HuH-7.5 (cell line): ENCODE measurements at regions not wholly inside any gene's neighbourhood (a gene's known extent, or its start where the extent isn't known, plus 50 kb on each side); places are given as distances from the start of the nearest gene placed in this dataset.

Experiments used
- DNase-seq: peaks from one replicate; pipeline ENCODE4 v3.0.0; 2011; ENCODE audit warnings: low spot score

DNA sequence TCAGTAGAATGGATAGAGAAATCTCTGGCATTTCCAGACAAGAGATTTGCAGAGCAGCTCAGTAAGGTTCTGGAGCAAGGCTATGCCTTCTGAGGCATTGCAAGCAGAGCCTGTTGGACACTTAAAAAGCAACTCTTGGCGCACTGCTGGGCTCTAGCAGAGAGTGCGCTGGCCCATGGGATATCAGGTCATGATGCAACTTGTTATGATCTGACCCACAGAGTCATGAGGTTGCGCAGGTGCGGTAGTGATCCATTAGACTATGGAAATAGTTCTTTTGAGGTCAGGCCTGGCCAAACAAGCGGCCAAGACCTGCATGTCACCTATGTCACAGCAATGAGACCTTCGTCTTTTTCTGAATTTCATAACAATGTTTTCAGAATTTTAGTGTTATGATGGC, 168.6 kb downstream of the TMTC3 start:
- no peak for DNase-seq

DNA sequence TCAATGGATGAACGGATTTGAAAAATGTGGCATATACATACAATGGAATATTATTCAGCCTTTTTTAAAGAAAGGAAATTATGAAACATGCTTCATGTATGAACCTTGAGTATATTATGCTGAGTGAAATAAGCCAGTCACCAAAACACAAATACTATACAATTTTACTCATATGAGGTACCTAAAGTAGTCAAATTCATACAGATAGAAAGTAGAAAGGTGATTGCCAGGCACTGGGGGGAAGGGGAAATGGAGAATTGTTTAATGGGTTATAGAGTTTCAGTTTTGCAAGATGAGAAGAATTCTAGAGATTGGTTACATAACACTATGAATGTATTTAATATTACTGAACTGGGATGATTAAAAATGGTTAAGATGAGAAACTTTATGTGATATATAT, 171.4 kb downstream of the TMTC3 start:
- no peak for DNase-seq

DNA sequence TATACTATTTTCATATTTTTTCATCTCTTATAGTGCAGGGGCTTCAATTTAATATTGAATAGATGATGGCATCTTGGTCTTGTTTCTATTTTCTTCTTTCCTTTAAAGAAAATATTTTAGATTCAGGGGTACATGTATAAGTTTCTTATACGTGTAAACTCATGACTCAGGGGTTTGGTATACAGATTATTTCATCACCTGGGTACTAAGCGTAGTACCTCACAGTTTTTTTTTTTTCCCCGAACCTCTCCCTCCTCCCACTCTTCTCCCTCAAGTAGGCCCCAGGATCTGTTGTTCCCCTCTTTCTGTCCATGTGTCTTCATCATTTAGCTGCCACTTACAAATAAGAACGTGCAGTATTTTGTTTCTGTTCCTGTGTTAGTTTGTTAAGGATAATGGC, 172.6 kb downstream of the TMTC3 start:
- DNase-seq, result no peak

DNA sequence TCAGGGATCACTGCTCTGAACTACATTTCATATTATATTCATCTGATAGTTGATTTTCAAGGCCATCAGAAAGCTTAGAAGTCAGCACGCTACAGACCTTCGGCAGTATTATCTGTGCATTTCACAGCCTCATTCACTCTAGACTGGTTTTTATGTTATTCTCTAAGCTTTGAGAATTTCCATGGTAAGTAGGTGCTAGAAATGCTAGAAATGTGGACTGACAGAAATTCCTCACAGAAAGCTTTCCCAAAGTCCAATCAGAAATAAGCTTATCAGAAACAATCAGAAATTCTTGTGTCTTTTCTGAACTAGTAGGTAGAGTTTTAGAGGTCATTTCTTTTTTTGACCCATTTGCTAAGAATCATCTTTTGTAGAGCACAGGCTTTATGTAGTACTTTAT, 176.6 kb downstream of the TMTC3 start:
- no peak for DNase-seq

DNA sequence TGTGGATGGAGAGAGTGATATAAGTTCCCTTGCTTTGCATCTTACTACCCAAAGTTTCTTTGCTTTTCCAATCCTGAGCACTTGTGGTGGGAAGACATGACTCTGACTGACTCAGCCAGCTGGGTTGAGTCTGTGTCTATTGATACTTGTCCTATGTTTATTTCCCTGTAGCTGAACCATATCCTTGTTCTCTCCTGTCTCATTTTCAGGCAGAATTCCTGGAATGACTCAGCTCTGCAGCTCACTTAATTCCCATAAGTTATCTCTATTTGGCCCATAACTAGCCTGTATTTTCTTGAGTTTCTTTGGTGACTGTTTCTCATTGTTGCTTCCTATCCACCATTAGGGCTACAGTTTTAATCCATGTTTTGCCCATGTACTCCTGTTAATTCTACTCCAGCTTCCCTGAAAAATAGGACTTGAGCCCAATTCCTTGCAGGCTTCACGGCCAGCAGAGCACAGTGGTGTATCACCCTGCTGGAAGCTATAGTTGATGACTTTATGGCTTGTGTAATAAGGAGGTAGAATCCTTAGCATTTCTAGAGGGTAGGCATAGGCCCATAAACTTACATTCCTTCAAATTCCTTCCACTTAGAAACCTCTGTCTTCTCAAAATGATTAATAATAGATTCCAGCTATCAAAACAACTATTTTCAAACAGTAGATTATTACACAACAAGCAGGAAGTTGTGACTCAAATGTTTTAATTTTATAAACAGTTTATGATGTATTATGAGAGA, 183.1 kb downstream of the TMTC3 start:
- no peak for DNase-seq

DNA sequence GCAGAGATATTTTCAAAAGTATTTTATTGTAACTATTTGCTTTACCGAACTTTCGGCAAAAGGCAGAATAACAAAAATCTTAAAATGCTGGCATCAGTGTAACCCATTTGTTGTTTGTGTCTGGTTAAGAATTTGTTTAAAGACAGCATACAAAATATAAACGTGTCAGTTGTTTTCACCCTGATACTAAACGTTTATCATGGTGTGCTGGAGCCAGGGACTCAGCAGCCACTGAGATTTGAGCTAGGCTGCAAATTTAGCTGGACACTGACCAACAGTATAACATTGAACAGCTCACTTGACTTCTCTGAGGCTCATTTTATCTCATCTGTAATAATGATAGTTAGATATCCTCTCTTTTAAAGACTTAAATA, 183.7 kb downstream of the TMTC3 start:
- no peak for DNase-seq

DNA sequence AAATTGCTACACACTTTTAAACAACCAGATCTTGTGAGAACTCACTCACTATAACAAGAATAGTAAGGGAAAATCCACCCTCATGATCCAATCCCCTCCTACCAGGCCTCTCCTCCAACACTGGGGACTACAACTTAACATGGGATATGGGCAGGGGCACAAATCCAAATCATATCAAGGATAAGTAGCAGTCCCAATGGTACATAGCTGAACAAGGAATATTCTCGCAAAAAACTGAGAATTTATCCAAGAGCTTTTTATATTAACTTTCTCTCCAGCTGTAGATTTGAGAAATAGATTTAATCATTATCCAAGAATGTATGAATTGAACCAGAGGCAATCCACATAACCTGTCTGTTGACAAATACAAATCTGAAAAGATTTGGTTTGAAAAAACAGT, 185.2 kb downstream of the TMTC3 start:
- DNase-seq, result no peak

DNA sequence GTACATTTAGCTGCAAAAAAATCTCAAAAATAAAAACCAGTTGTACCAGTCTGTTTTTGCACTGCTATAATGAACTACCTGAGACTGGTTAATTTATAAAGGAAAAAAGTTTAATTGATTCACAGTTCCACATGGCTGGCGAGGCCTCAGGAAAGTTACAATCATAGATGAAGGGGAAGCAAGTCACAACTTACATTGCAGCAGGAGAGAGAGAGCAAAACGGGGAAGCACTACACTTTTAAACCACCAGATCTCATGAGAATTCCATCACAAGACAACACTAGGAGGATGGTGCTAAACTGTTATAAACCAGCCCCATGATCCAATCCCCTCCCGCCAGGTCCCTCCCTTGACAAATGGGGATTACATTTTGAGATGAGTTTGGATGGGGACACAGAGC, 186.0 kb downstream of the TMTC3 start:
- no peak for DNase-seq

DNA sequence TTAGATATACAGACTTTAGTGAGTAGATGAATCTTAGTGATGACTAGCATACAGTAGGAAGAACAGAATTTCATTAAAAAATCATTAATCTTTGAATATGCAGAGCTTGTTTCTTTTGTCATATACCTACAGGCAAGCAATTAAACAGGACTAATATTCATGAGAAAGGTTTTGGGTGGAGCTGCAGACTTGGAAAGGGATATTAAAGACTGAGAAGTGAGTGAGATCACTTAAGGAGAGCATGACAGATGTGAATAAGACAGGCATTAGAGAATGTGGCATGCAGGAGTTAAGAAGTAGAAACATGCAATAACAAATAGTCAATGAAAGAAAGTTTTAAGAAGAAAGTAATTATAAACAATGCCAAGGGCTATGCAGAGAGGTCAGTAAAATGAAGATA, 187.7 kb downstream of the TMTC3 start:
- no peak for DNase-seq

DNA sequence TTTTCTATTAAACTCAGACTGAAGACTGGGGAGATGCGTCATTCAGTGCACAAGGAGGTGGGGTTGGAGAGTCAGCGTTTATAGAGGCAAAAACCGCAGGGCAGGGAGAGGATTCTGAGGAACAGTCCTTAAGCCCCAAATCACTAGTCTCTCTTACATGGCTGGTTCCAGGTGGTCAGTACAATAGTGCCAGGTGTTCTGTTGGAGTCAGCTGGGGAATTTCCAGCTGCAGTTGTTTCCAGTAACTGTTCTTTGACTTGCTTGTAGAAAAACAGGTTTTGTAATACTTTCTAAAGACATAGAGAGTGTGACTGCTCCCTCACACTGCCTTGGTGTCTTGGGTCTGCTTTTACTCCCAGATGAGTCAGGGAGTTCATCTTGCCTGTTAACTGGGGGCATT, 192.2 kb downstream of the TMTC3 start:
- no peak for DNase-seq

DNA sequence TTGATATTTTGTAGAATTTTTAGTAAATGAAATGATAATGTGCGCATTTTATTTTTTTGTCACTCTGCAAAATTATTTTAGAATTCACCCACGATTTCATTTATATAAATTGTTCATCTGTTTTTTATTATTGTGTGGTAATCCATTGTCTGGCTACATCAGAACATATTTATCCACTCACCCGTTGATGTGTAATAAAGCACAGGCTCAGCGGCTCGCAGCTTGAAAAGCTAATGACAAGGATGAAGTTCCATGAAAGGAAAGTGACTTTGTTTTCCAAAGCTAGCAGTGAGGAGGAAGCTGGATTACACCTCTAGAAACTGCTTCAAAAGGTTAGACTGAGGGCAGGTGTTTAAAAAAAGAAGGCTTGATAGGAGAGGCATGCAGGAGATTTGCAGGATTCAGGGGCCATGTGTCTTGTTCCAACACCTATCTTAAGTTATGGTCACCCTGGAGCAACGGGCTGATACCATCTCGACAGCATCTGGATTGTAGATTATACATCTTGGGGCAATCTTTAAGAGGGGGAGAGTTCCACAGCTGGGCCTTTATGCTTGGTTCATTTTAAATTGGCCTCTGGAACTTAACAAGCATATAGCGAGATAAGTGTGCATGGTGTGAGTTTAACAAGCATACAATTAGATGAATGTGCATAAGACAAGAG, 194.1 kb downstream of the TMTC3 start:
- no peak for DNase-seq

DNA sequence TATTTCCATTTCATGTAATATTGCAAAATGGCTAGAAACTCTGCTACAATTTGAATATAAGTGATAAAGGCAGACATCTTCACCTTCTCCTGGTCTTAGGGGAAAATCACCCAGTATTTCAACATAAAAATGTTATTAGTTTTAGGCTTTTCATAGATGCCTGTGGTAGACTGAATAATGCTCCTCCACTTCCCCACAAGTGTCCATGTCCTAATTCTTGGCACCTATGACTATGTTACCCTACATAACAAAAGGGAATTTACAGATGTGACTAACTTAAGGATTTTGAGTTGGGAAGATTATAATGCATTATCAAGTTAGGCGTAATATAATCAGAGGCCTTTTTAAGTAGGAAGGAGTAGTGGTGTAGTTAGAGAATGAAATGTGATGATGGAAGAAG, 196.4 kb downstream of the TMTC3 start:
- no peak for DNase-seq

DNA sequence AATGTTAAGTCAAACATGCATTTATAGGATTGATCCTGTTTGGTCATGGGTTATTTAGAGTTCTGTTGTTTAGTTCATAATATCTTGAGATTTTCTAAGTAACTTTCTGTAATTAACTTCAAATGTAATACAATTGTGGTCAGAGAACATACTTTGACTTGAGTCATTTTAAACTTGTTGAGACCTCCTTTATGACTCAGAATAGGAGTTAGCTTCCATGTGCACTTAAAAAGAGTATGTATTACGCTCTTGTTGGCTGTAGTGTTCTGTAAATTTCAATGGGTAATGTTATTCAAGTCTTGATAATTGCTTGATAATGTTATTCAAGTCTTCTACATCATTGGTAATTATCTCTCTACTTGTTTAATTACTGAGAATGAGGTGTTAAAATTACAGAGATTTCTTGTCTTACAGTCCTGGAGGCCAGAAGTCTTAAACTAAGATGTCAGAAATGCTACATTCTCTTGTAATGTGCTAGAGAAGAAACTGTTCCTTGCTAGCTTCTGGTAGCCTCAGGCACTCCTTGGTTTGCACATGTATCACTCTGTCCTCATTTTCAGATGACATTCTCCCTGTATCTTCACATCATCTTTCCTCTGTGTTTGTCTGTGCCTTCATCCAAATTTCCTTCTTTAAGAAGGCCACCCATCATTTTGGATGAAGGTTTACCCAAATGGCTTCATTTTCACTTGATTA, 197.3 kb downstream of the TMTC3 start:
- no peak for DNase-seq

DNA sequence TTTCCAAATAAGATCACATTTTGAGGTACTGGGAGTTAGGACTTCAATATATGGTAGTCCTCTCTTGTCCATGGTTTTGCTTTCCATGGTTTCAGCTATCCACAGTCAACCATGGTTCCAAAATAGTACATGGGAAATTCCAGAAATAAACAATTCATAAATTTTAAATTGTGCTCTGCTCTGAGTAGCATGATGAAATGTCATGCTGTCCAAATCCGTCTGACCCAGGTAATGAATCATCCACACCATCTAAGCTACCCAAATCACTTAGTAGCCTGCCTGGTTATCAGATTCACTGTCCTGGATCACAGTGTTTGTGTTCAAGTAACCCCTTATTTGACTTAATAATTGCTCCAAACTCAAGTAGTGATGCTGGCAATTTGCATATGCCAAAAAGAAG, 197.9 kb downstream of the TMTC3 start:
- DNase-seq, result no peak

DNA sequence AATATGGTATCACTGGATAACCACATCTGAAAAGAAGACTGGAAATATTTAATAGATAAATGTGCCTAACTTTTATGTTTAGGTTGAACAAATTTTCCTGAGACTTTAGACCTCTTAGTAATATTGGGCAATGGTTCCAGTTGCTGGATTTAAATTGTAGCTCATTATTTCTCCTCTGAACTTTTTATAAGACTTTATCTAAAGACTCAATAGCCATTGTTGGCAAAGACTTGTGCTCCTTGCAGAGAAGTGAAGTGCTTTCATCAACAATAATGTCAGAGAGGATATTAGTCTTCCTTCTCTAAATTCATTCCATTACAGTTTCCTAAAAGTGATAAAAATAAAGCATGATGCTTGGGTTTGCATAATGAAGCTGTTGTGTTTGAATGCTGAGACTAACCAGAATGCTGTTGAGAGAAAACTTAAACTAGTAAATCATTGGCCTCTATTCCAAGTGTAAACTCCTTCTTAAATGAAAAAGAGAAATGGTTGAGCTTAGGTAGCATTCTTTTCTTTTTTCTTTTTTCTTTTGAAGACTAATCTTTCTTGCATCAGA, 200.2 kb downstream of the TMTC3 start:
- no peak for DNase-seq

DNA sequence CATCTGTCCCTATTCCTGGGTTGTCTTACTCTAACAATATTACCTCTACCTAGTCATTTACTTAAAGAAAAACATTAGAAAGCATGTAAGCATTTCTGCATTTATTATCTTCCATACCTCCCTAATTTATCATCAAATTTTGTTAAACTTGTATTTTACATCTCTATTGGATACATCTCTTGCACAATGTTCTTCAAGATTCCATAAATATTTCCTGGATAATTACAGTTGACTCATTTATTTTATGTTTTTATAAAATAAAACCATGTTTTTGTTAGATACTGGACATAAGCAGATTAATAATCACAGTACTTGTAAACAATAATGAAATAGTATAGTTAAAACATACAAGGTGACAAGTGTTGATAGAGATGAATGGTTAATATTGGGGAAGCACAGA, 209.0 kb downstream of the TMTC3 start:
- DNase-seq, result no peak

DNA sequence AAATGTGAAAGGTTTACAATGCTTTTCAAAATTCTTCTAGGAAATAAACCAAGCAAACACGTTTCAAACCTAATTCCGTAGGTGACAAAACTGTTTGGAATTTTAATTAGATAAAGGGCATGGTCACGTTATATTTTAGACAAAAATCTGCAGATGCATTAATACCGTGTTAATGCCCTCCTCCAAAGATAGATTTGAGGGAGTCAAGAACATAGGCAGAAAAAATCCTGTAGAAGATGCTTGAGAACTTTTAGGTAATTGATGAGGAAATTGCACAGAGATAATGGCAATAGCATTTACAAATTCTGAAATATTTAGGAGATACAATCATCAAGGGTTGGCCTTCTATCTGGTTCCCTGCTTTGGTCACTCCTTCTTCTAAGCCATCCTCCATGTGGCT, 212.6 kb downstream of the TMTC3 start:
- DNase-seq, result no peak

DNA sequence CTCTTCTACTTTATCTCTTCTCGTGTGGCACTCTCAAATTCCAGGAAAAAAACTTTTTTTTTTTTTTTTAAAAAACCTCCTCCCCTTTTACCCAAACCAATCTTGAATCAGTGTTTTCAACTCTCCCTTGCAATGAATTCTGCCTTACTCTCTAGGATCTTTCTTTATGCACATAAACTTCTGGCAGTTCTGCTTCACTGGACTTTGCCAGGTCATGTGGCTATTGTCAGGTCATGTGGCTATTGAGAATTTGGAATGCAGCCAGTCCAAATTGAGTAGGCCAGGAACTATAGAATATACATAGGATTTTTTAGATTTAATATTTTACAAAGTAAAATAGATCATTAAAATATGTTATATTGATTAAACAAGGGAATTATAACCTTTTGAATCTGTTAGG, 218.2 kb downstream of the TMTC3 start:
- DNase-seq, result no peak

DNA sequence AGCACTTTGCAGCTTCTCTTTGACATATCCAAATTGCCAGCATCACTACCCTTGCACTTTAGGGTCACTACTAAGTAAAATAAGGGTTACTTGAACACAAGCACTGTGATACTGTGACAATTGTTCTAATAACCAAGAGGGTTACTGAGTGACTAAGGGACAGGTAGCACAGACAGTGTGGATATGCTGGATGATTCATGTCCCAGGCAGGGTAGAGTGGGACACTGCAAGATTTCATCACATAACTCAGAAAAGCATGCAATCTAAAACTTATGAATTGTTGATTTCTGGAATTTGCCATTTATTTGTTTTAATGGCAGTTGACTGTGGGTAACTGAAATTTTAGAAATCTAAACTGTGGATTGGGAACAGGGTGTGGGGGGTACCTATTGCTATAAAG, 218.8 kb downstream of the KITLG start:
- no peak for DNase-seq

DNA sequence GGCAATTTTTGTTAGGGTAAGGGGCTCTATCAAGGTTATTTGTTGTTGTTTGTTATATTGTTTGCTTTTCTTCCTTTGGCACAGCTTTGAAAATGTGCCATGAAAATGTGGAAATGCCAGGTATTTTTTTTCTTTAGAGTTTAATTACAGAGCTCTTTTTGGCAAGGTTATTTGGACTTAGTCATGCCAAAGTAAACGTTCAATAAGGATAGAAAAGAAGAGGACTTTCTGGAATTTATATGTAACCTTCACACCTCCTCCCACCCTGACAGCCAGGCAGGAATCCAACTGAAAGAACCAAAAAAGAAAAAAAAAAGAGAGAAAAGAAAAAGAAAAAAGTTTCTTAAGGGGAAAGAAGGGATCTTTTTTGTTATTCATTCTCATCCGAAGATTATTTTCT, 217.8 kb downstream of the KITLG start:
- DNase-seq, result no peak

DNA sequence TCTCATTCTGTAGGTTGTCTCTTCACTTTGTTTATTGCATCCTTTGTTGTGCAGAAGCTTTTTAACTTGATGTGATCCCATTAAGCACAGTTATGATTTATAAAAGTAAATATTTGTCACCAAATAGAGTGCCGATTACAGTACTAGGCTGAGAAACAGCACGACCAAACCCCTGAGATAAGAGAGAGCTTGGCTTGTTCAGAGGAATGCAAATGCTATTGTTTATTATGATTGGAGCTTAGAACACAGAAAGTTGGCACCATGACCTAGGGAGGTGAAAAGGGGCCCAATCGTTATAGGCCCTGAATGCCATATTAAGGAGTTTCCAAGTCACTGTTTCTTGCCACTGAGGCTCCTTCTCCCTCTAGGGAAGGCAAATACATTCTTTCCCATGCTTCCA, 214.9 kb downstream of the KITLG start:
- no peak for DNase-seq

DNA sequence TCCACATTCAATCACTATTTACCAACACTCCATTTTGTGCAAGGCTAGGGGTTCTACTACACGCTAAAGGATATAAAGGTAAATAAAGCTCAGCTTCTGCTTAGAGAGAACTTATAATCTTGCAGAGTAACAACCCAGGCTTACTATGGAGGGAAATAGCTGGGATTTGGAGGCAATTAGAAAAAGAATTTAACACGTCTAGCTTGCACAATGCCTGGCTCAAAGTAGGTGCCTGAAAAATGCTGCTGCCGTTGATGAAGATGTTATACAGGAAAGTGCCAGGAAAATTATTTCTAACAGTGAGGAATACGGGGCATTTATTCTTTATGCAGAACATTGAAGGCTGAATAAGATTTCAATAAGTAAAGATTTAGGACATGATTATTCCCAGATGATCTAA, 214.2 kb downstream of the KITLG start:
- no peak for DNase-seq

DNA sequence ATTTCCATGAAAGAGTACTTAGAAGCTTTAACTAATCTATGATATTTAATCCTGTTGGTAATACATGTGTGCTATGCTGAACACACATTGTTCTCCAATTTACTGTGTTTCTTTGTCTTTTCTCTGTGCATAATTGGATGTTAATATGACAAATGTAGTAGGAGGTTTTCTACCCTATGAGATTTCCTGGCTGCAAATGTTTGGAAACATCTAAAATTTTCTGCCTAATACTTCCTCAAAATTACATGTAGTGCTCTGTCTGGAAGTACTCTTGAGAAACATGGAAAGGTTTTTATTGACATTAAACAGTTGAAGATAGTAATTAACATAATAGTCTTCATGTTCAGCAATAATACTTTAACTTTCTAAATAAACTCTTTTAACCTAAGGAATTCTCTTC, 213.0 kb downstream of the KITLG start:
- DNase-seq, result no peak
